GM18868 (cell line): ENCODE measurements at regions not wholly inside any gene's neighbourhood (a gene's known extent, or its start where the extent isn't known, plus 50 kb on each side); places are given as distances from the start of the nearest gene placed in this dataset.

Experiments
- ATAC-seq: cut with Tn5 transposase; IDR thresholded peaks from one replicate; pipeline ENCODE4 v1.9.1; 2021; ENCODE audit warnings: mild to moderate bottlenecking, moderate library complexity; ENCODE audit not compliant: unreplicated experiment

DNA sequence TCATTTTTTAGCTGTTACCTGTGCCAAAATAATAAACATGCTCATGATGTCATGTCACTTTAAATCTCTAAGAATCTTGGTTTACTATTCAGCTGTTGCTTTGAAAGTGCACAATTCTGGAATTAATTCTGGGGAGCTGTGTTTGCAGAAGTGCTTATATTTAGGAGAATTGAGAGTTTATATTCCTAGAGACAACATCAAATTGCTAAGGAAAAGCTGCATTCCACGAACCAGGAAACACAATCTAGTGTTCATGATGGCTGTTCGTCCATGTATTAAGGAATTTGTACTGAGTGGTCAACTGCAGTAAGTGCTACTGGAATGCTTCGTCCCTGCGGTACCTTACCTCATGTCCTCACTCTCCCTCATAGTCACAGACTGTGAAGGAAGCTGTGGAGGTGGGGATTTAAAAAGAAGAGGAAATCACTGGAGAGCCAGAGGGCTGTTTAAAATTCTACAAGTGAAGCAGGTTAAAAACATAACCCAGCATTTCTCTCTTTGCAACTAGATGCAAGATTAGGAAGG lies 161.0 kb downstream of the TRMT11 start:
- no peak for ATAC-seq

DNA sequence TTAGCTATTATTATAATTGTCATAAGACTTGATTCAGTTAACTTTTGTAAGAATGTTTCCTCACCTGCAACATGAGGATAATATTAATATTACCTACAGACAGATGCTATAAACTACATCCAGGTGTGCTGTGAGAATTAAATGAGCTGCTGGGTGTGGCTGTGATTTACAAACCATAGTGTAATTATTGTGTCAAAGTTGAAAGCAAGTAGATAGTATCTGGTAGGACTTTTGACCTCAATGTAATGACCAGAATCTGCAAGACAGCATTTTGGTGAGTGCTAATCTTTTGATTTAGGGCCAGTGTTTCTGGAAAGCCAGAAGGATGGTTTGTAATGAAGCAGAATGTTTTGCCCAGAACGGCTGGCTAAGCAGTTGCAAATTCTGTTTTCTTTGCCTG lies 162.5 kb downstream of the TRMT11 start:
- ATAC-seq: no peak

DNA sequence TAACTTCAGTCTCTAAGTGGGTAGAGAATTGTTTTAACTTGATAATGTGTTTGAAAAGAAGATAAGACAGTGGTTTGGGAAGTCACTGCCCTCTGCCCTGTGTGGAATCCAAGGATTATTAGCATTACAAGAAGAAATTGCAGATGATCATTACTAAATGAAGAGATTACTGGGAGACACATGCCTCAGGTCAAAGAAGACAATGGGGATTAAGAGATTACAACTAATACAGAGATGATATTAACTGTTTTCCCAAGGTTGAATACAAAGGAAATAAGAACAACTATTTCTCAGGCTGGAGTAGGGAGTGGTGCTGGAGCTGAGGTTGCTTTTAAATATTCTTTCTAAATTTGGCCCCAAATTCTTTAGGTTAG lies 166.0 kb downstream of the TRMT11 start:
- no peak for ATAC-seq

DNA sequence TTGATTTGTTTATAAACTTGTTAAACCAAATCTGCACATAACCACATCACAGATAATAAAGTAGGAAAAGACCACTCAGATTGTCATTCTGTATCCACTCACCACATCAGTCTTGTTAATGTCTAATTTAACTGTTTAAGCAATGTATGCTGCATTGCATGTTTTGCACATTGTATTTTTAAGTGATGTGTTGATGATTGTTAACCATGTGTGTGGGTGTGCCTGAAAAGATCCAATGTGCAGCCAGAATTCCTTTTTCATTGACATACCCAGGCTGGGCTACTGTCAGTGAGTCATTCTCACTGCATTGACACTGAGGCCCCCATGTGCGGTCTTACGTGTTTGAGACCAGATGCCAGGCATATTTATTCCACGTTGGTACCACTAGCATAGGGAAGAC lies 167.3 kb downstream of the TRMT11 start:
- no peak for ATAC-seq

DNA sequence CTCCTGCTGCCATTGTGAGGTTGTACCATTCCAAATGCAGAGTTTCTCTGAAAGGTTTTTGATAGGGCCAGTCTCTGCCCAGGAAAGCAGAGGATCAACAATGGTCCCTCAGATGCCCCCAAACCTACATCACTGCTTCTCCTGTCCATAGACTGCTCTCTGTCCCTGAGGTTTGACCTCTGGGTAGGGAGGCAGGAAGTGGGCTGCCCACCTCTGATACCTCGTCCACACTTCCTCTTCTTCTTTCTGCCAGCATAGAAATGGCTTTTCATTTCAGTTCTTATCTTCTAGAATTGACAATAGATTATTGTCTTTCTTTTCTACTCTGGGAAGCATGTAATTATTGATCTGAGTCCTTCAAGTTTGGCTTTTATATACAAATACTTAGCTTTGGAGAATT lies 170.6 kb downstream of the TRMT11 start:
- ATAC-seq: peak; percentile 76

DNA sequence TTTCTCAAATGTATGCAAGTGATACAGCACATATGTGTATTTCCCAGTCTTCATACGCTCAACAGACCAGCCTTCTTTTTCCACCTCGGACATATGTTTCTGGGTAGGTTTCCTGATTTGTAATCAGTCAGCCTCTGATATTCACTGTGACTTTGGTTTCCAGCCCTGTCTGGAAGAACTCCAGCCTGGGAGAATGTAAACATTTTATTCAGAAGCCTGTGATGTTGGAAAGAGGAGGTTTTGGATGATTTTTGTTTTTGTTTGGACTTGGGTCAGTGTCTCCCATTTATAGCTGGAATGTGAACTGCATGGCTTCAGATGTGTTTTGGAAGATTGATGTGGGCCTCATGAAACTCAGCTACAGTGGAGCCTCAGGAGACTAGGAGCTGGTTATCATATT lies 172.2 kb upstream of the CENPW start:
- ATAC-seq: no peak

- ATAC-seq: no peak
These were observed 169.5 kb upstream of the CENPW start for GRCh38 chr6:126170433-126170832.

DNA sequence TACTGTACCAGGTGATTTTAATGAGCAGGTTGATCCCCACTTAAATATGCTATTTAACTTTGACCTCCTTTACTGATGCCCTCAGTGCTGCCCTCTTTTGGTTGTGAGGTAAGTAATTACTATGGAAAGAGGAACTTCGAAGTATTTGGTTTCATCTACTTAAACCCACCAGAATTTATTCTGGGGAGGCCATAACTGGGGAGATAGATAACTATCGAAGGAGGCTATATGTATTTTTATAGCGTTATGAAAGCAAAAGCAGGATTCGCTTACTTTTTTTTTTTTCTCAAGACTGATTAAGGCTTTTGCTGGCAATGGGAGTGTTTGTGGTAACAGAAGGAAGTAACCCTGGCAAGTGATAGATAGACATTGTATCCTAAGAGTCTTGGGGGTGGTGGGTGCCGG lies 168.9 kb upstream of the CENPW start:
- peak; percentile 90 for ATAC-seq

DNA sequence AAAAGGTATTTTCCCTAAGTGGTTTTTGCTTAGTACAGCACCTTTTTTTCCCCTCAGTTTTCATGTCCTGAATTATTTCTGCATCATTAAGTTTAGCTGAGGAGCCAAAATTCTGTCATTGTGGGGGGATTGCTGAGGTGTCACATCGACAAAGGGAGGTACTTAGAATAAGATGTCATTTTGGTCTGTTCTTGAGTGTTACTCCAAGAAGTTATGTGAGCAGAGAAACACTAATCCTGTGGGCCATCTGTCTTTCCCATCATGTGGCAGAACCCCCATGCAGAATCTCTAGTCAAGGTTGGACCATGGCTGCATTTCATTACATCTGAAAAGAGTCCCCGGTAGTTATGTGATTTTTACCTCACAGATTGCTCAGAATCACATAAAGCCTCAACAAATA lies 167.8 kb upstream of the CENPW start:
- no peak for ATAC-seq

DNA sequence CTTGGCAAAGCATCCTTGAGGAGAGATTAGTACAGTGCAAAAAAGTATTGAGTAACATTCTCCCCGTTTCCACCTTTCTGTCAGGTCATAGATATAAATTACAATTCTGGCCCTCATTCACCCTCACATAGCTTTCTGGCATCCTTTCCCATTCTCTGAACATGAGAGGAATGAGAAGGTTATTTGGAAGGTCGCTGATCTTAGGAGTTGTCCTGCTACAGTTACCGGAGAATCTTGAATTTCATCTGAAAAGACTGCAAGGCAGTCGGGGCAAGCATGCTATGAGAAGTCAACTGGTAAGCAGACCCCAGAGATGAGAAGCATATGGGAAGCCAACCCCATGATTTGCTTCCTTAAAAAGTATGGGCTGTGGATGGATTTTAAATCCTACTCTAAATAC lies 166.7 kb upstream of the CENPW start:
- no peak for ATAC-seq

GRCh38 chr6:126174697-126175096 lies 165.2 kb upstream of the CENPW start:
- ATAC-seq: no peak

DNA sequence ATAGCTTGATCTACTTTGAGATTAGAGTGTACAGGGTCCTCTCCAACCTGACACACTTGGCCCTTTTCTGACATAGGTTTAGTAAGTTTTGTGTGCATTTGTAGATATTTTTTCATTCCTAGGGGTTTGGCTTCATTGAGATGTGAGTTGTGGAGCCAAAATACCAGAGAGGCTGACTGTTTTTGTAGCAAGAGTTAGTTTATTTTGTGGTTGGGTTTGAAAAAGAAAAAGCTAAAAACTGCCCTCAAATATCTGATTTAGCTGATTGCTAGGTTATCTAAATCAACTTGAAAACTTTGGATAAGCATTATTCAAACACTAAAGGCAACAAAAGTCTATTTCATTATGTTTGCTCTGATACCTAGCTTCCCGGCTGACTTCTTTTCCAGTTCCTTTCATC lies 164.7 kb upstream of the CENPW start:
- no peak for ATAC-seq

GRCh38 chr6:126176282-126176681 lies 163.6 kb upstream of the CENPW start:
- peak; percentile 34 for ATAC-seq

- ATAC-seq: peak; percentile 65
These were observed 159.3 kb upstream of the CENPW start for GRCh38 chr6:126180585-126180984.

- no peak for ATAC-seq
These were observed 158.7 kb upstream of the CENPW start for GRCh38 chr6:126181173-126181741.

- no peak for ATAC-seq
These were observed 158.0 kb upstream of the CENPW start for GRCh38 chr6:126181890-126182289.

DNA sequence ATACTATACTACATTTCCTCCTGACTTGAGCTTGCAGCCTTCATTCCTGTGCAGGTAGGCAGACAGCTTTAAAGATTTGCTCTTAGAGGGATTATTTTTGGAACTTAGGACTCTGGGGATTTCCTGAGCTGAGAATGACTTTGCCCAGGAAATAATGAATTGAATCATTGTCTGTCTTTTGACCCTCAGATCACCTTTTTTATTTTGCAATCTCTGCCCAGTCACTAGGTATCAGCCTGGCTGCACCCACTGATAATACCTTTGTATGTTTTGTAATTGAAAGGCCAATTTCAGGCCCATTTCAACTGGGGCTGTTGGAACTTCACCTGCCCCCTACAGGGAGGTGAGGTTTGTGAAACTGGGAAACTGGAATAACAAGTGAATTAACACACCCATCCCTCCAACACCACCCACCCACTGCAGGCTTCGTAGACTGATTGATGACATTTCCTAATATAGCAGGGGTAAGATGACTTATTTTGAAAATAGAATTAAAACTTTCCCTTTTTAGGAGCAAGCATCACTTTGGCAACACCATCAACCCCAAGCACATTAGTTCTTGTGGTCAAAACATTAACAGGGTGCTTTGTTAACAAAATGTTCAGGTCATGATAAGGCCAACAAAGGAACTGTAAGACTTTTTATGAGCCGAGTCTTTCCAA lies 157.1 kb upstream of the CENPW start:
- peak; percentile 59 for ATAC-seq

DNA sequence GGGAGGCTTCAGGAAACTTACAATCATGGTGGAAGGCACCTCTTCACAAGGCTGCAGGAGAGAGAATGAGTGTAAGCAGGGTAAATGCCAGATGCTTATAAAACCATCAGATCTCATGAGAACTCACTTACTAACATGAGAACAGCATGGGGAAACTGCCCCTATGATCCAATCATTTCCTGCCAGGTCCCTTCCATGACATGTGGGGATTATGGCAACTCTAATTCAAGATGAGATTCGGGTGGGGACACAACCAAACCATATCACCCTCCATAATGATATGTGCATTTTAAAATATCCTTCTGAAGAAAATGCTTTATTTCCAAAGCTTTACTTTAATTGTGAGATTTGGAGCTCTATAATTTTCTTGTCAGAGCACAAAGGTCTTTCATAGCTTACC lies 154.1 kb upstream of the CENPW start:
- ATAC-seq: no peak

DNA sequence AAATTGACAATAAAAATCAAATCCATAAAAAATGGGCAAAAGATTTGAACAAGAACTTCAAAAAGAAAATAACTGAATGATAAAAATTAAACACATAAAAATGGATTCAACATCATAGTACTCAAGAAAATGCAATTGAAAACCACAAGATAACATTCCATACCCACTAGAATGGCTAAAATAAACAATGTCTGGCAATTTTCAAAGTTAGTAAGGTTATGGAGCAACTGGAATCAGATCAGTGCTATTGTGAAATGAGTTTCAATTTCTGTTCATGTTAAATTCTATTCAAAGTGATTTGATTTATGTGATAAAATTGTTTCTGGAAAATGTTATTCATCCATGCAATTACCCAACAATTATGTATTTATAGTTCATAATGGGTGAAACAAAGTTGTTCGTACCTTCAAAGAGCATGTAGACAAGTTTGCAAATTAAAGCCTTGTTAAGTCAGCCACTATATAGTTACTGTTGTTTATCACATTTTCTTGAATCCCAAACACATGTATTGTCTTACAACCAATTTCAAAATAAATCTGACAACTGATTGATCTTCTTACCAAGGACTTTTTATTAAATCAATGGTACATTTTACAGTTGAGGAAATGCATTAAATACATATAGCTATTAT lies 151.5 kb upstream of the CENPW start:
- ATAC-seq: no peak

GRCh38 chr6:126195625-126196236 lies 144.2 kb upstream of the CENPW start:
- ATAC-seq: no peak

- no peak for ATAC-seq
These were observed 141.3 kb upstream of the CENPW start for GRCh38 chr6:126198631-126199030.

DNA sequence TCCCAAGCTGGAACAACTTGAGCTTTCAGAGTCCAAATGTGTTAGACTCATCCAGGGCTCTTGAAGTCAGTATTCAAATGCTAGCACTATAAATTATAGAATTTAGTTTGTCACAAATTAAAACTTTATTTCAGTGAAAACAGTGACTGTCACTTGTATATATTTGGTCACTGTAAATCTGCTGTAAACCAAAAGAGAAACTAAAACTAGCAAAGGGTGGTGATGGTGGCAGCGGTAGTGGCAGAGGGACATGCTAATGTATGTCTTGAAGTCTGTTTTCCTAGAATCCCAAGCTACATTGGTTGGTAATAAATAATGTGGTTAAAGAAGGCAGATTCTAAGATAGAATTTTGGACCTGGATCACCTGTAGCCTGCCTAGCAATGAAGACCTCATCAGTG lies 140.4 kb upstream of the CENPW start:
- ATAC-seq: no peak
